ENCODE measurements at regions not wholly inside any gene's neighbourhood (a gene's known extent, or its start where the extent isn't known, plus 50 kb on each side); places are given as distances from the start of the nearest gene placed in this dataset.

DNA sequence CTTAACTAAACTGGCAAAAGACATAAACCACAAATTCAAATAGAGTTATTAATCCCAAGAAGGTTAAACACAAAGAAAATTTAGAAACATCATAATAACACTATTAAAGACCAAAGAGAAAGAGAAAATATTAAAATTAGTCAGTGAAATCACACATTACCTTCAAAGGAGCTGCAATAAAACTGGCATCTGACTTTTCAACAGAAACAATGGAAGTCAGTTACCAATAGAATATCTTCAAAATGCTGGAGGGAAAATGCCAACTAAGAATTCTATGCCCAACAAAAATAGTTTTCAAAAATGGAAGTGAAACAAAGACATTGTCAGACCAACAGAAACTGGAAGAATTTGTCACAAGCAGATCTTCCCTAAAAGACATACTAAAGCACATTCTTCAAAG is 68.7 kb upstream of the RNF7 start:
- DNase-seq, result no peak
- H3K27ac Mint-ChIP-seq, result no peak overlapping the region
- CTCF ChIA-PET, result interaction anchor here (0.7 kb wide), 1 partner anchor 54 kb away, joined by 3 read pairs; no protein-coding TSS in a partner anchor
- H3K4me3 Mint-ChIP-seq, result no peak overlapping the region
- H3K4me1 Mint-ChIP-seq, result no peaks in the 10 kb centered on the region
- peaks cover 4% of the 10 kb centered on the region for H3K36me3 Mint-ChIP-seq (ENCODE audit: low read depth)
- H3K27me3 Mint-ChIP-seq, result peaks cover 21% of the 10 kb centered on the region
- peaks cover 11% of the 10 kb centered on the region for H3K9me3 Mint-ChIP-seq
- POLR2A ChIA-PET, result no interaction called here

DNA sequence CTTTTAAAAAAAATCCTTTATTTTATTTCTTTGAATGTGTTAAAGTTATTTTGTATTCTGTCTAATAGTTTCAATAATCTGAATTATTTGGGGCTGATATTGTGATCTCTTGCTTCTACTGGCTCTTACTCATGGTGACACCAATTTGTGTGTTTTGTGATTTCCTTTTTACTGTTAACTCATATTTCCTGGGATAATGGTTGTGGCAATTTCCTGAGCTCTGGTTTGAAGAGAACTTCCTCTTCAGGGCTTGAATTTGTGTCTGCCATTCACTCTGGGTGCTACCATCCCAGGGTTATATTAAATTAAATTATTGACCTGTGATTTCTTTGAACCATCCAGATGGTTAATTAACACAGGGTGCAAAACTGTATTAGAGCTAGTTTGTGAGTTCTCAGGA is 60.4 kb upstream of the RNF7 start:
- no peak for DNase-seq
- peaks cover 25% of the 10 kb centered on the region for H3K27me3 Mint-ChIP-seq

DNA sequence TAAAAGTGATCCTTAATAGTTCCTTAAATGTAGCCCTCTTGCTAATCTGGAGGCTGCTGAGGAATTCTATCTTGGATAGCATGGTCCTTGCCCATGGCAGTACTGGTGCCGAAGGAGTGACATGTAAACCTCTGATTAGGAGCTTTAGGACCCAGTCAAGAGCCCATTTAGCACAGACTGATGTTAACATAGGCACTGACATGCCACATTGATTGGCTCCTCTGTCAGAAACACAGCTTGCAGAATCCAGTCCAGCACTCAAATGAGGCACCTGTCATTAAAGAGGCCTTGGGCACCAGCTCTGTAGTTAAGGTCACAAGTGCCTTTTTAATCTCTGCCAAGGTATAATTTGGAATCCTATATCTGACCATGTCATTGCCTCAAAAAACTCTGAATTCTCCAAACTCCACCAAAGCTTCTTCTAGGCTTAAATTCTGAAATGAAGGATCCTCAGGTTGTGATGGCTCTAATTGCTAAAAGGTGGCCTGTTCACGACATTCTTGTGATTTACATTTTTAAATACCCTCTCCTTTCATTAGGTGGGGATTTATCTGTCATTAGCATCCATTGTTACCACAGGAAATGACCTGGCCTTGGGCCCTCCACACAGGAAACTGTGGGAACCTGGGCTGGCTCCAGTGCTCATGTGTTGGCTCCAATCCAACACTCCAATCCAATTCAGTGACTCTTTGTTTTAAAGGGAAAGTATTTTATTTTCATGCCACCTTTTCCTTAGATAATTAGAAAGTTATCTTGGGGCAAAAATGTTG is 57.3 kb upstream of the RNF7 start:
- H3K27me3 Mint-ChIP-seq, result peaks cover 5% of the 10 kb centered on the region
- peaks cover 3% of the 10 kb centered on the region for H3K9me3 Mint-ChIP-seq
- no peak overlapping the region for H3K4me3 Mint-ChIP-seq
- no peak overlapping the region for H3K27ac Mint-ChIP-seq
- ChIA-PET CTCF (interaction anchor here (0.5 to 0.7 kb wide), 2 partner anchors 194 to 211 kb away, joined by 3 to 4 read pairs; no protein-coding TSS in a partner anchor), POLR2A (no interaction called here)
- no peaks in the 10 kb centered on the region for H3K36me3 Mint-ChIP-seq (ENCODE audit: low read depth)
- H3K4me1 Mint-ChIP-seq, result peaks cover 15% of the 10 kb centered on the region
- DNase-seq, result no peak

More for the DNA sequence above, 60.4 kb upstream of the RNF7 start:
- H3K4me1 Mint-ChIP-seq, result peaks cover 15% of the 10 kb centered on the region
- no peak overlapping the region for H3K27ac Mint-ChIP-seq
- H3K36me3 Mint-ChIP-seq (ENCODE audit: low read depth), result no peaks in the 10 kb centered on the region
- H3K4me3 Mint-ChIP-seq, result no peak overlapping the region
- peaks cover 7% of the 10 kb centered on the region for H3K9me3 Mint-ChIP-seq
- ChIA-PET CTCF (no interaction called here), POLR2A (no interaction called here)

DNA sequence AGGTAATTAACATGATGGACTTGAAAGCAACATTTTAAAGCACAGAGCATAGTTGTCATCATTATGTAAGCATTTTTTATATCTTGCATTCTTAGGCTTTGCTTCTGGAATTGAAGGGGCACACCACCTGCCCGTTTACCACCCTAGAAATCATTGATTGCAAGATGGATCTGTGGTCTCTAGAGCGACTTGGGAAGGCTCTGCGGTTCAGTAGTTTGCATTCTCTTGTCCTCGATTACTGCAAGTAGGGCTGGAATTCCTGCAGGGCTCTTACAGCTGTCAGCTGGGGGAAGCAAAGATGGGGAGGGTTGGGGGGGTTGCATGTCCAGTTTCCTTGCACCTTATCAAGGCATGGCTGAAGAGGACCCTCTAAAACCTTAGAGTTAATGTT is 56.7 kb upstream of the RNF7 start:
- Mint-ChIP-seq H3K9me3 (peaks cover 3% of the 10 kb centered on the region), H3K4me1 (peaks cover 19% of the 10 kb centered on the region), H3K36me3 (ENCODE audit: low read depth) (no peaks in the 10 kb centered on the region), H3K27me3 (peaks cover 4% of the 10 kb centered on the region), H3K27ac (no peak overlapping the region), H3K4me3 (no peak overlapping the region)
- CTCF ChIA-PET, result no interaction called here
- POLR2A ChIA-PET, result no interaction called here
- DNase-seq, result no peak

DNA sequence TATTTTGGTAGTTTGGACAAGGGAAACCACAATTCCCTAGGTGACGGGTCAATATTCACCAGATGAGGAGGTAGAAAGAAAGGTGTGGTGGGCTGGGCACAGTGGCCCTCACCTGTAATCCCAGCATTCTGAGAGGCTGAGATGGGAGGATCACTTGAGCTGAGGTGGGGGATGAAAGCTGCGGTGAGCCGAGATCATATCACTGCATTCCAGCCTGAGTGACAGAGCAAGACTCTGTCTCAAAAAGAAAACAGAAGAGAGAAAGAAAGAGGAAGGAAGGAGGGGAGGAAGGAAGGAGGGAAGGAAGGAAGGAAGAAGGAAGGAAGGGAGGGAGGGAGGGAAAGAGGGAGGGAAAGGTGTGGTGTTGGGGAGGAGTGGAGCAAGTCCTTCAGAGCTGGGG is 56.1 kb upstream of the RNF7 start:
- no peak overlapping the region for H3K27ac Mint-ChIP-seq
- no peak overlapping the region for H3K4me3 Mint-ChIP-seq

DNA sequence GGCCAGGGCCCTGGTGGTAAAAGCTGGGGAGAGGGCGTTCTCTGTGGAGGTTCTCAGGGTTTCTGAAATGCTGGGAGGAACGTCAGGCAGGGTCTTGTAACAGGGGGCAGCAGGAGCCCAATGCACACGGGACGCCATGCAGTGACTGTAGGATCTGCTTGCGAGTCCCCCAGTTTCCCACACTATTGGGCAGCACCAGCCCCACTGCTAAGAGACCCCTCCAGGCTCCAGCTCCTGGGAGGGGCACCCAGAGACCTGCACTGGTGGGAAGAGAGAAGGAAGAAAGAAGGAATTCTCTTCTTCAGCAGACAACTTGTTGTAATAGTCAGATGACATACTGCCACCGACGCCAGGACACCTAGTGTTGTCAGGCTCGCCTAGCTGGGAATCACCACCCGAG is 55.2 kb upstream of the RNF7 start:
- Mint-ChIP-seq H3K27me3 (peaks cover 2% of the 10 kb centered on the region), H3K27ac (no peak overlapping the region), H3K4me1 (peaks cover 27% of the 10 kb centered on the region), H3K4me3 (no peak overlapping the region), H3K36me3 (ENCODE audit: low read depth) (peaks cover 2% of the 10 kb centered on the region), H3K9me3 (peaks cover 3% of the 10 kb centered on the region)
- POLR2A ChIA-PET, result no interaction called here
- CTCF ChIA-PET, result interaction anchor here (1.1 kb wide), 1 partner anchor 22 kb away, joined by 3 read pairs; no protein-coding TSS in a partner anchor
- DNase-seq, result no peak

More for the DNA sequence above, 56.1 kb upstream of the RNF7 start:
- Mint-ChIP-seq H3K4me1 (peaks cover 26% of the 10 kb centered on the region), H3K36me3 (ENCODE audit: low read depth) (peaks cover 2% of the 10 kb centered on the region), H3K27me3 (peaks cover 4% of the 10 kb centered on the region), H3K9me3 (peaks cover 3% of the 10 kb centered on the region)
- DNase-seq, result no peak
- ChIA-PET CTCF (interaction anchor here (1.1 kb wide), 1 partner anchor 23 kb away, joined by 3 read pairs; no protein-coding TSS in a partner anchor), POLR2A (no interaction called here)

DNA sequence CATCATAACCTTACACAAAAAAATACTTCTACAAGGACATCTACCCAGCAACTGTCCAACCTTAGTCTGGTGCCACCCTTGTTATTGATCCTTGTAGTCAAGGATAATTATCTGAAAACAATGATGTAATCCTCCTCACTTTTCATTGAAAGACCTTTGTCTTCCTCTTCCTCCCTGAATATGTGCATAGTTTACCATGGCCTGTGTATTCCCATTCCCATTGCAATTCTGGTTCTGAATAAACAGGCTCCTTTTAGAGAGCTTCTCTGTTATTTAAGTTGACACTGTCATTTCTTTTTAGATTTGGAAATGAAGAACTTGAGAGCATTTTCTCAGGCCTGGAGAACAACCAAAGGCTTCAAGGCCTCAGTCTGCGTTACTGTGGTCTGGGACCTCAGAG is 53.3 kb upstream of the RNF7 start:
- no peak overlapping the region for H3K27ac Mint-ChIP-seq
- ChIA-PET CTCF (no interaction called here), POLR2A (no interaction called here)
- H3K4me1 Mint-ChIP-seq, result peaks cover 27% of the 10 kb centered on the region
- DNase-seq, result no peak
- peaks cover 1% of the 10 kb centered on the region for H3K27me3 Mint-ChIP-seq
- H3K4me3 Mint-ChIP-seq, result no peak overlapping the region
- peaks cover 2% of the 10 kb centered on the region for H3K36me3 Mint-ChIP-seq (ENCODE audit: low read depth)
- H3K9me3 Mint-ChIP-seq, result peaks cover 1% of the 10 kb centered on the region

DNA sequence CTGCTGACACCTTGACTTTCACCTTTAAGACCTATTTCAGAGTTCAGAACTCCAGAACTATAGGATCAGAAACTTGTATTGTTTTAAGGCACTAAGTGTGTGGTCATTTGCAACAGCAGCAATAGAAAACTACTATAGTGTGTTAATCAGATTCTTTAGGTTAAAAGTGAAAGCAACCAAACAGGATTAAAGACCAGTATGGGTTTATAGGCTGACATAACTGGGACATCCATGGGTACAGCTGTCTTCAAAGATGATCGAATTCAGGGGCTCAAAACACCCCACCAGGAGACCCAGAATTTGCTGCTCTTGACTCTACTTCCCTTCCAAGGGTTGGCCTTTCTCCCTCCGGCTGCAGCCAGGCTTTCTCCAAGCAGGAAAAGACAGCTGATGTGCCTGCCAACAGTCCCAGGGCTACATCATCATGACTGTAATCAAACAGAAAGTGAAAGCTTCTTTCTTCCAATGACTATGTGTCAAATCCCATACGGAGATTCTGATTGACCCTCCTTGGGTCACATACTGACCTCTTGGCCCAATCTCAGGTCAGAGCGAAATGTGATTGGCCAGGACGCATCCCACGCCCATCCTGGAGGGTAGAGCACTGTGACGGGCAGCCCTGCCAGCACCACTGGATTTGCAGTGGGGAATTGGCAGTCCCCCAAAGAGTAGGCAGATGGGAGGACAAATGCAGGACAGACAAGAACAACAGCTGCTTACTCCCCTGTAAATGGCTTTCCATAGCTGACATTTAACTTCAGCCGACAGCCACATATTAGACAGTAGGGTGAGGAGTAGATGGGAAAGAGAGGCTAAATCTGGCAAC is 51.4 kb upstream of the RNF7 start:
- peaks cover 16% of the 10 kb centered on the region for H3K4me1 Mint-ChIP-seq
- POLR2A ChIA-PET, result no interaction called here
- DNase-seq, result peak; percentile 11
- H3K4me3 Mint-ChIP-seq, result peak overlapping the region; percentile 68
- H3K9me3 Mint-ChIP-seq, result no peaks in the 10 kb centered on the region
- CTCF ChIA-PET, result interaction anchor here (0.7 kb wide), 1 partner anchor 299 kb away, joined by 3 read pairs; no protein-coding TSS in a partner anchor
- H3K36me3 Mint-ChIP-seq (ENCODE audit: low read depth), result peaks cover 2% of the 10 kb centered on the region
- H3K27ac Mint-ChIP-seq, result peak overlapping the region; percentile 91
- H3K27me3 Mint-ChIP-seq, result no peaks in the 10 kb centered on the region
